ENCODE measurements at regions not wholly inside any gene's neighbourhood (a gene's known extent, or its start where the extent isn't known, plus 50 kb on each side); places are given as distances from the start of the nearest gene placed in this dataset.

DNA sequence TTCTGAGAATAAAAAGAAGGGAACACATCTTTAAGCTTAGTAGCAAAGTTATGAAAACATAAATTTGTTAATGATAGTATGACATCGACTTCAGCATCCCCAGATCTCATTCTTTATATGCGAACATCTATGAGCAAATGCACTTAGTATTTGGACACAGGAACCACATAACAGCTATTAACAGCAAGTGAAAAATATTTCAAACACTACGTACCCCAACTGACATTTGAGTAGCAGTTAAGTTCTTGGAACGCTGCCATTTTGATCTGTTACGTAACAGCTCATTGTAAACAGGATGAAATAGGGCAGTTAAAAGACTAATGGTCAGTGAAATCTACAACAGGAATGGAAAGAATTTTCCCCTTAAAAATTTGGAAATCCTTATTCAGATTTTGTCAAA, 428.9 kb downstream of the TNS3 start:
- peak overlapping the region; percentile 77; the same call in 1 of the 2 replicates for H2BK20ac ChIP-seq (ENCODE audit: low read depth, low read length)
- H3K23ac ChIP-seq (ENCODE audit: low read depth, low read length), result no peak overlapping the region
- H2BK5ac ChIP-seq (ENCODE audit: low read depth, low read length, poor library complexity, severe bottlenecking), result peak overlapping the region; percentile 87
- no peak overlapping the region for H2BK15ac ChIP-seq (ENCODE audit: low read depth, low read length)
- no peak overlapping the region for H2AFZ ChIP-seq (replicated peaks; ENCODE audit: low read length, poor library complexity)
- peak overlapping the region; percentile 45; the same call in 1 of the 2 replicates for H3K27ac ChIP-seq (ENCODE audit: insufficient read depth, low read length)
- peaks cover 28% of the 10 kb centered on the region for H3K4me1 ChIP-seq (ENCODE audit: control insufficient read depth, insufficient read depth, low read length)
- no peak overlapping the region for H4K91ac ChIP-seq (ENCODE audit: insufficient read depth, low read depth, low read length)
- no peak overlapping the region for H3K9ac ChIP-seq (ENCODE audit: low read depth, low read length)
- peaks cover 4% of the 10 kb centered on the region; the same call in 1 of the 2 replicates for H3K9me3 ChIP-seq (ENCODE audit: control insufficient read depth, insufficient read depth, low read length)
- H2AK9ac ChIP-seq (replicated peaks; ENCODE audit: low read depth, low read length, poor library complexity), result no peak overlapping the region
- dilution Hi-C loops (cut with HindIII; ENCODE audit: low sequenced_read_pairs, unreplicated experiment), result no loop called here
- no peak overlapping the region for H3K4me3 ChIP-seq (ENCODE audit: insufficient read depth, low read depth, low read length)
- H3K14ac ChIP-seq (replicated peaks; ENCODE audit: low read depth, low read length), result no peak overlapping the region
- H3K79me1 ChIP-seq (ENCODE audit: low read depth in 1 of 2, low read length in 2 of 2), result no peaks in the 10 kb centered on the region
- intact Hi-C loops (cut with micrococcal nuclease), result no loop called here
- H4K5ac ChIP-seq (ENCODE audit: low read depth, low read length), result no peak overlapping the region
- H3K4me2 ChIP-seq (ENCODE audit: low read depth, low read length), result no peak overlapping the region; the same call in 1 of the 2 replicates
- CTCF ChIA-PET, result no interaction called here
- TF ChIP-seq POLR2A (IDR thresholded peaks at IDR 0.05; ENCODE audit: low read depth, low read length) (no peak), CEBPB (IDR thresholded peaks at IDR 0.05; ENCODE audit: low read depth, low read length) (peak; percentile 92), SMC3 (IDR thresholded peaks at IDR 0.05; ENCODE audit: low read depth, low read length) (no peak)
- TF ChIP-seq, protein P1, sequence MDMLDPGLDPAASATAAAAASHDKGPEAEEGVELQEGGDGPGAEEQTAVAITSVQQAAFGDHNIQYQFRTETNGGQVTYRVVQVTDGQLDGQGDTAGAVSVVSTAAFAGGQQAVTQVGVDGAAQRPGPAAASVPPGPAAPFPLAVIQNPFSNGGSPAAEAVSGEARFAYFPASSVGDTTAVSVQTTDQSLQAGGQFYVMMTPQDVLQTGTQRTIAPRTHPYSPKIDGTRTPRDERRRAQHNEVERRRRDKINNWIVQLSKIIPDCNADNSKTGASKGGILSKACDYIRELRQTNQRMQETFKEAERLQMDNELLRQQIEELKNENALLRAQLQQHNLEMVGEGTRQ (IDR thresholded peaks at IDR 0.05; ENCODE audit: low read depth, low read length), result no peak
- no CpG with 5 or more reads among the region's 5 CpGs for WGBS, 2 experiments (ENCODE audit: extremely low coverage in 2 of 2, insufficient read length in 1 of 2)
- H4K20me1 ChIP-seq (ENCODE audit: insufficient read depth, low read length), result no peaks in the 10 kb centered on the region
- no peak overlapping the region; a peak in 1 of 4 replicates for H4K8ac ChIP-seq (ENCODE audit: low read depth in 2 of 2, low read length in 2 of 2)
- in situ Hi-C loops (cut with MboI; ENCODE audit: low sequenced_read_pairs), result no loop called here
- H2AK5ac ChIP-seq (ENCODE audit: low read depth, low read length), result no peak overlapping the region
- H3K9me1 ChIP-seq (ENCODE audit: insufficient read depth, low read length), result peaks cover 11% of the 10 kb centered on the region
- BruUV-seq (replicated peaks), result no TSS peak
- POLR2A ChIA-PET (ENCODE audit: unreplicated experiment), result interaction anchor here (0.7 kb wide), 1 partner anchor 1145 kb away, joined by 3 read pairs; no protein-coding TSS in a partner anchor
- ATAC-seq (ENCODE audit: low read depth), result peak; percentile 68
- H3K27me3 ChIP-seq (ENCODE audit: control insufficient read depth, insufficient read depth, low read length), result no peaks in the 10 kb centered on the region
- DNase-seq, result peak; percentile 96
- peak overlapping the region; percentile 75; the same call in 1 of the 2 replicates for H2BK120ac ChIP-seq (ENCODE audit: low read depth, low read length)
- no peak overlapping the region for H3K56ac ChIP-seq (ENCODE audit: extremely low read depth, insufficient read depth, low read length)
- H3K4ac ChIP-seq (ENCODE audit: low read depth, low read length), result peak overlapping the region; percentile 37; the same call in 1 of the 2 replicates
- H3K36me3 ChIP-seq (ENCODE audit: control insufficient read depth, insufficient read depth, low read length), result no peaks in the 10 kb centered on the region
- peak overlapping the region; percentile 50; the same call in 1 of the 2 replicates for H3K18ac ChIP-seq (ENCODE audit: low read depth, low read length)

All from IMR-90 (cell line).